Colon (tissue), 2 donors: ENCODE measurements at regions not wholly inside any gene's neighbourhood (a gene's known extent, or its start where the extent isn't known, plus 50 kb on each side); places are given as distances from the start of the nearest gene placed in this dataset.
"Not testable (repeated sequence)": the region's sequence is repeated elsewhere in the genome, so short reads cannot be mapped to it uniquely, and the experiment has no call there.

Source experiments
- FAIRE-seq: peaks from 2 replicates; lab custom pipeline; 2012; peaks lifted over from hg19 to GRCh38; lab: Jason Lieb, UNC
- donor health status: control.
- donor health status: control.

GRCh38 chr5:63211448-63212132, 633.0 kb downstream of the LRRC70 start:
- no peak for FAIRE-seq

GRCh38 chr5:63205976-63206375, 627.4 kb downstream of the LRRC70 start:
- no peak for FAIRE-seq

- no peak for FAIRE-seq
These were observed 623.1 kb downstream of the LRRC70 start for GRCh38 chr5:63201738-63202137.

DNA sequence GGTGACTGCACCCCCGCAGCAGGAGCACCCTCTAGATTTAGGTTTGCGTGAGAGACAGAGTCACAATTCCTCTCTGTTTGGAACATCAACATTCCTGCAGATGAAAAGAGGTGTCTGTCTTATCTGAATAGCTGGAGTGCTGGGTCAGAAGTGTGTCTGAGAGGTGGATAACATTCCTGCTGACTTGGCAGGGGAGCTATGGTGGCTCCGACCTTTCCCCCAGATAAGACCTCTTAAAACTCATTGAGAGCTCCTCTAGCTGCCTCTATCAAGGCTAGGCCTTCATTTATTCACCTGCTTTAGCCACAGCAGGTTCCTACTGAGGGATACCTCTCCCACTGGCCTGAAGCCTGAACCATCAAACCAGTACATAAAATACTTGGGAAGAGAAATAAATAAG, 615.5 kb downstream of the LRRC70 start:
- no peak for FAIRE-seq

DNA sequence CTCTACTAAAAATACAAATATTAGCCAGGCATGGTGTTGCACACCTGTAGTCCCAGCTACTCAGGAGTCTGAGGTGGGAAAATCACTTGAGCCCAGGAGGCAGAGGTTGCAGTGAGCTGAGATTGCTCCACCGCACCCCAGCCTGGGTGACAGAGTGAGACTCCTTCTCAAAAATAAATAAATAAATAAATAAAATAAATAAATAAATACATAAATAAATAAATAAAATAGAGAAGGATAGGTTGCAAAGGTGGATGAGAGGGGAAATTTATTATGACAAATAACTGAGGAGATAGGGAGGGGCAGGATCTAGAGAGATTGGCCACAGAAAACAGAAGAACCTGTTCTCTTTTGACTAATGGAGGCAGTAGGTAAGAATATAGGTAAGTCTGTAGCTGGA, 601.6 kb downstream of the LRRC70 start:
- FAIRE-seq = not testable (repeated sequence)

DNA sequence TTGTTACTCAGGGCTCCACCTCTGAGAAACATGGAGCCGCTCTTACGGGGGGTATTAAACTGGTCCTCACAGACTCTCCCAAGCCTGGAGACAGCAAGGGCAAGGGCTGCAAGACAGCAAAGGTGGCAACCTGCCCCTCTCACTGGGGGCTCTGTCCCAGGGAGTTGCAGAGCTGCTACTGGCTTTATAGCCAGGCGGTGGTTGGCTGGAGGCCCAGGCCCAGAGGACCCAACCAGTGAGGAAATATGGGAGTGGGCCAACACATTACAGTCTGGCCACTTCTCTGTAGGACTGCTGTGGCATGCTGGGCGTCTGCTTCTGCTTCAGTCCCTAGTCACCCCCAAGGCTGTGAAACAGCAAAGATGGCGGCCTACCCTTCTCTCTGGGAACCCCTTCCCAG, 597.2 kb downstream of the LRRC70 start:
- FAIRE-seq = no peak

GRCh38 chr5:63170486-63170885, 591.9 kb downstream of the LRRC70 start:
- FAIRE-seq = no peak

GRCh38 chr5:63164838-63165535, 586.4 kb downstream of the LRRC70 start:
- FAIRE-seq = no peak

DNA sequence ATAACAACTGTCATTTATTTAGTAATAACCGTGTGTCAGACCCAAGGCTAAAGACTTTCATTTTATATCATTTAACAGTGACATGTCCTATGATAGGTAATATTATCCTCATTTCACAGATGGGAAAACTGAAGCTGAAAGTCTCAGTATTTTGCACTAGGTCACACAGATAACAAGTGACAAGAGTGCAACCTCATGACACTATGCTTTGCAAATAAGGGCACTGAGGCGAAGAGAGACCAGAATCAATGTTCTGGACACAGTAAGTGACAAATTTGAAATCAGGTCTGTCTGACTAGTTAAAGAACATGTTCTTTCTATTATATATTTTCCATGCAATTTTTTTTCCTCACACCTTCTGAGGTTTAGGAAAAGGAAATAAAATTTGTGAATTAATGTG, 585.7 kb downstream of the LRRC70 start:
- FAIRE-seq = no peak

GRCh38 chr5:63155310-63155631, 576.7 kb downstream of the LRRC70 start:
- no peak for FAIRE-seq

GRCh38 chr5:63154476-63155309, 576.1 kb downstream of the LRRC70 start:
- FAIRE-seq = no peak

DNA sequence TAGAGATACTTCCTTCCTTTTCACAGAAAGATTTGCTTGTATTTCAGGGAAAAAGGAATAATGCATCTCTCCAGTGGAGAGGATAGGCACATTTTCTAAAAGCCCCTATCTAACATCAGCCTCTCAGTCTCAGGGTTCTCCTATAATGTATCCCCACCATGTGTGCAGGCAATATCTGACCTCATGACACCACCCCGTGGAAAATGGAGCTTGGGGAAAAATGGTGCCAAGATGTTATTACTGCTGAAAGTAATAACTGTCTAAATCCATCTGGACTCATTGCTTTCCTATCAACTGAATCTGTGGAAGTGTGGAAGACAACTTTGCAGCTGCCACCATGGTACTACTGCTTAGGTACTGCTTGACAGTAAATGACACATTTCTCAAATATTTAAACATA, 574.3 kb downstream of the LRRC70 start:
- no peak for FAIRE-seq

GRCh38 chr5:63145167-63145566, 566.5 kb downstream of the LRRC70 start:
- FAIRE-seq = no peak

DNA sequence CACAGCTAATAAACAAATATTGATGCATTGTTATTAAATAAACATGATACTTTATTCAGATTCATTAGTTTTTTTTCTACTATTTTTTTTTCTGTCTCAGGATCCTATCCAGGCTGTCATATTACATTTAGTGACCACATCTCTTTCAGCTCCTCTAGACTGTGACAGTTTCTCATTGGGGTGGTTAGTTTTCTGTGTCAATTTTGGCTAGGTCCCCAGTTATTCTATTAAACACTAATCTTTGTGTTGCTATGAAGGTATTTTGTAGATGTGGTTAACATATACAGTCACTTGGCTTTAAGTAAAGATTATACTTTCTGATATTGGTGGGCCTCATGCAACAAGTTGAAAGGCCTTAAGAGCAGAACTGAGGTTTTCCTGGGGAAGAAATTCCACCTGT, 563.0 kb downstream of the LRRC70 start:
- FAIRE-seq = no peak

- FAIRE-seq = no peak
These were observed 556.7 kb downstream of the LRRC70 start for GRCh38 chr5:63135291-63135690.

GRCh38 chr5:63131626-63132285, 553.1 kb downstream of the LRRC70 start:
- FAIRE-seq = no peak

DNA sequence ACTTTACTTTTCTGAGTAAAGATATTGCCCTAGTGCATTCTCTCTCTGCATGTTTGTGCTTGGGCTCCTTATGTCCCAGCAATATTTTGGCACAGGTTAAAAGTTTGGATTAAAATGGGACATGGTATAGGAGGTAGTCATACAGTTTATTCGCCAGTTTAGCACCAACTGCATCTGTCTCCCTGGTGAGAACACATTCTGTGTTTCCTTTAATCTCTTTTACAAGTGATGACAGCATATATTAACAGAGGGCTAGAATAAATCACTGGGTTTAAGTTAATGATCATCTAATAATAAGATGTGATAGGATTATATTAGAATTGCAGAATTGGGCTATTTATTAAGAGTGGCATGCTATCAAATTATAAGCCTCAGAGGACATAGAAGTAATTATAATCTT, 550.1 kb downstream of the LRRC70 start:
- FAIRE-seq = no peak

DNA sequence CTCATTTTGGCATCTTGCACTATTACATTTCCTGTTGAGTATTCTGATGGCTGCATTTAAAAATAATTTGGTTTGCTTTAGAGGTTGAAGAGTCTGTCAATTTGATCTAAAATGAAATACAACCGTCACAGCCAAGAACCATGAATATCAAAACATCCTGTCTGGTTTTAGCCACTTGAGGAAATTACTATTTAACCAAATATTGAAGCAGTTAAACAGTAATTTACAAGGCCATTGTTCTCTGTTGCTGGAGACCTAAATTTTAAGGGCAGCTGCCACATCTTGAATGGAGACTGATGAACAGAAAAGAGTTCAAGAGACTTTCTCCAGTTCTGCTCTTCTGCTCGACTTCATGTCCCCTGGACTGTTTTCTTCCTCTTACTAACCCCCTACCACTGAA, 549.4 kb downstream of the LRRC70 start:
- FAIRE-seq = no peak

- FAIRE-seq = no peak
These were observed 548.4 kb downstream of the LRRC70 start for GRCh38 chr5:63127054-63127453.

- FAIRE-seq = no peak
These were observed 547.2 kb downstream of the LRRC70 start for GRCh38 chr5:63125862-63126261.

DNA sequence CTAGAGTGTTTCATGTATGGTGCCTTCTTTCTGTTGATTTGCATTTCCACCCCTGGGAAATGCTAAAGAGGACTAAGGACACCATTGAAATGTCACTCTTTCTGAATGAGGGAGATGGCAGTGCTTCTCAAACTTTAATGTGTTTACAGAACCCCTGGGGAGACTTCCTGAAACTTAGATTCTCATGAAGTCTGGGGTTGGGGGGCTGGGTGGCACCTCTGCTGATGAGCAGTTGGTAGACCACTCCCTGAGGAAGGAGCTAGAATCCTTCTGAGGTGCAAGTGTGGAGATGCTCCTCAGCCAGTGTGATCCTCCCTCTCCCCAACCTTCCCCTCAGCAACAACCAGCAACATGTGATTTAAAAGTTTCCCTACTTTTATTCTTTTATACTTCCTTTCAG, 546.8 kb downstream of the LRRC70 start:
- no peak for FAIRE-seq

DNA sequence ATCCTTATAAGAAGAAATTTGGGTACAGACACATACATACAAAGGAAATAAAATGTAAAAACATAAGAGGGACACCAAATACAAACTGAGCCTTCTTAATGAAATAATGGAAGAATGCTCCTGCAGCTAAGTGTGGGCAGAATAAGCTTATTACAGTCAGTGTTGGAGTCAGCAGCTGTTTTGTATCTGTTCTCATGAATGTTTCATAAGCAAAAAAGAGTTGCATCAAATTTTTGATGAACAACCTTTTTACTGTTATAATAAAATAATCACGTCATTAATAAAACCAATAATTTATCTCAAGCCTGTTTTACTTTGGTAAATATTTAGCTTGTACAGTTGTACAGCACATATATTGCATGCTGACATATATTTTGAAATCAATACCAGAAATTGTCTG, 545.6 kb downstream of the LRRC70 start:
- FAIRE-seq = no peak

GRCh38 chr5:63121471-63121870, 542.9 kb downstream of the LRRC70 start:
- no peak for FAIRE-seq
